OCI-LY7 (cell line): ENCODE measurements at regions not wholly inside any gene's neighbourhood (a gene's known extent, or its start where the extent isn't known, plus 50 kb on each side); places are given as distances from the start of the nearest gene placed in this dataset.
"Not testable (repeated sequence)": the region's sequence is repeated elsewhere in the genome, so short reads cannot be mapped to it uniquely, and the experiment has no call there.

Experiments used
- BruUV-seq: library from RNA; stranded (reverse); fragments of 400-500 nt; replicated peaks from 2 replicates; lab custom pipeline; 2021; lab: Mats Ljungman, UMichigan
- CTCF ChIA-PET: fragments of 300-600 bp; sonication (Branson Sonifier 250); formaldehyde crosslinking; loops from one replicate; lab custom pipeline; 2022; ENCODE audit warnings: antibody characterized with exemption; ENCODE audit not compliant: unreplicated experiment; lab: Charles Lee
- POLR2A ChIA-PET: fragments of 300-600 bp; sonication (Branson Sonifier 250); formaldehyde crosslinking; loops from one replicate; lab custom pipeline; 2022; ENCODE audit warnings: antibody characterized with exemption; lab: Charles Lee
- DNase-seq: peaks from one replicate; pipeline ENCODE4 v3.0.0-alpha.2; 2015; ENCODE audit warnings: low spot score
- H2AFZ ChIP-seq: fragments of 200-600 bp; sonication (generic), shearing (Covaris generic); 2 replicates; pipeline ENCODE4 v1.6.1; 2014; ENCODE audit warnings: mild to moderate bottlenecking, antibody characterized with exemption, low read length, moderate library complexity
- H3K27ac ChIP-seq: fragments of 200-600 bp; sonication (generic); 2 replicates; pipeline ENCODE4 v1.5.1; 2014; ENCODE audit warnings: mixed run types, low read depth, mild to moderate bottlenecking, moderate library complexity, low read length, inconsistent platforms; ENCODE audit not compliant: poor library complexity, severe bottlenecking
- H3K36me3 ChIP-seq: fragments of 200-600 bp; sonication (generic); 2 replicates; pipeline ENCODE4 v1.6.1; 2014; ENCODE audit warnings: mild to moderate bottlenecking, antibody characterized with exemption, low read length, moderate library complexity, mixed read lengths; ENCODE audit not compliant: insufficient read depth
- H3K4me1 ChIP-seq: fragments of 200-600 bp; sonication (generic); 2 replicates; pipeline ENCODE4 v1.5.1; 2014; ENCODE audit warnings: mild to moderate bottlenecking, low read length; ENCODE audit not compliant: insufficient read depth, poor library complexity, severe bottlenecking
- H3K4me2 ChIP-seq: fragments of 200-600 bp; sonication (generic); 2 replicates; pipeline ENCODE4 v1.6.1; 2014; ENCODE audit warnings: mild to moderate bottlenecking, low read length
- H3K4me3 ChIP-seq: fragments of 200-600 bp; sonication (generic); 2 replicates; pipeline ENCODE4 v1.5.1; 2014; ENCODE audit warnings: mild to moderate bottlenecking, low read depth, low read length; ENCODE audit not compliant: poor library complexity, severe bottlenecking
- H3K79me2 ChIP-seq: fragments of 200-600 bp; sonication (generic); 2 replicates; pipeline ENCODE4 v1.6.1; 2016; ENCODE audit warnings: low read depth, mild to moderate bottlenecking, low read length, moderate library complexity, mixed read lengths; ENCODE audit not compliant: insufficient read depth
- H3K9me2 ChIP-seq: fragments of 200-600 bp; sonication (generic); 2 replicates; pipeline ENCODE4 v1.6.1; 2016; ENCODE audit warnings: mild to moderate bottlenecking, low read length, mixed read lengths; ENCODE audit not compliant: insufficient read depth
- H3K9me3 ChIP-seq: fragments of 200-600 bp; sonication (generic); 2 replicates; pipeline ENCODE4 v1.6.1; 2014; ENCODE audit warnings: mild to moderate bottlenecking, mixed run types, low read length, mixed read lengths
- H4K20me1 ChIP-seq: fragments of 200-600 bp; sonication (generic); 2 replicates; pipeline ENCODE4 v1.6.1; 2014; ENCODE audit warnings: mild to moderate bottlenecking, antibody characterized with exemption, low read length, moderate library complexity, mixed read lengths; ENCODE audit not compliant: insufficient read depth
- CTCF ChIP-seq: fragments of 200-600 bp; sonication (generic); conservative IDR thresholded peaks from 2 replicates; pipeline ENCODE4 v1.5.1; 2014; ENCODE audit warnings: mild to moderate bottlenecking, antibody characterized with exemption, low read length, moderate library complexity, mixed read lengths
- intact Hi-C: fragments of 100-400 bp; cut with micrococcal nuclease; formaldehyde crosslinking; loops from one replicate; pipeline ENCODE4 v1.10.0; 2022; ENCODE audit not compliant: unreplicated experiment

DNA sequence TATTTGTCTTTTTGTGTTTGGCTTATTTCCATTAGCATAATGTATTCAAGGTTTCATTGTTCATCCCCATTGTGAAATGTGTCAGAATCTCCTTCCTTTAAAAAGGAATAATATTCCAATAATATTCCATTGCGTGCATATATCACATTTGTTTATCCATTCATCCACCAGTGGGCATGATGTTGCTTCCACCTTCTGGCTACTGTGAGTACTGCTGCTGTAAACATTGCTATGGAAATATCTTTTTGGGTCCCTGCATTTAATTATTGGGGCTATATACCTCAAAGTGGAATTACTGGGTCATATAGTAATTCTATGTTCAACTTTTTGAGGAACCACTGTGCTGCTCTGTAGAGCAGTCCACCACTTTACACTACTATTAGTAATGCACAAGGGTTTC, 123.1 kb downstream of the POTEG start:
- BruUV-seq, H3K36me3 ChIP-seq, H3K9me3 ChIP-seq, H2AFZ ChIP-seq, H3K9me2 ChIP-seq, H3K4me1 ChIP-seq, H3K4me2 ChIP-seq, H3K4me3 ChIP-seq, H3K79me2 ChIP-seq, POLR2A ChIA-PET, DNase-seq, H3K27ac ChIP-seq, CTCF ChIA-PET, H4K20me1 ChIP-seq, intact Hi-C loops: not testable (repeated sequence)
- peak; percentile 51 for TF ChIP-seq CTCF

DNA sequence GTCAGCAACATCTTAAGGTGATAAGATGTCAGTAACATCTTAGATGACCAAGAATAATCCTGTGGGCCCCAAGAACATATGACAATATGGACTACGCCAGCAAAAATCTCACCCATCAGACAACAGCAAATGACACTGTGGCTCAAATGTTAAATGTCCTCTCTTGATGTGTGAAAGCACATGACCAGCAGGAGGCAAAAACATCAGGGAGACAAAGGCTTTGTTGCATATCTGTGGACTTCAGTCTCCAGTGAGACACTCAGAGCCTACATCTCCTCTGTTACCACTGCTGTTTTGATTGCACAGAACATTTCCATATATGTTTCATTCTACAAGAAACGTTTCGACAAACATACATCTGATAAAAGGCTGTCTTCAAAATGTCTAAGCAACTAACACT, 103.5 kb downstream of the POTEG start:
- H3K4me1 ChIP-seq, H3K4me3 ChIP-seq, DNase-seq, H3K27ac ChIP-seq, H3K9me3 ChIP-seq, H4K20me1 ChIP-seq, H3K79me2 ChIP-seq, H2AFZ ChIP-seq, CTCF ChIA-PET, H3K36me3 ChIP-seq, H3K4me2 ChIP-seq, H3K9me2 ChIP-seq, POLR2A ChIA-PET, BruUV-seq, intact Hi-C loops: not testable (repeated sequence)

- H3K9me3 ChIP-seq, H3K36me3 ChIP-seq, H3K4me3 ChIP-seq, POLR2A ChIA-PET, H3K27ac ChIP-seq, H3K79me2 ChIP-seq, H2AFZ ChIP-seq, H4K20me1 ChIP-seq, DNase-seq, H3K4me1 ChIP-seq, CTCF ChIA-PET, H3K4me2 ChIP-seq, intact Hi-C loops, H3K9me2 ChIP-seq: not testable (repeated sequence)
- TSS peak; percentile 51 for BruUV-seq
These were observed 96.7 kb downstream of the POTEG start for GRCh38 chr14:19337232-19338059.

DNA sequence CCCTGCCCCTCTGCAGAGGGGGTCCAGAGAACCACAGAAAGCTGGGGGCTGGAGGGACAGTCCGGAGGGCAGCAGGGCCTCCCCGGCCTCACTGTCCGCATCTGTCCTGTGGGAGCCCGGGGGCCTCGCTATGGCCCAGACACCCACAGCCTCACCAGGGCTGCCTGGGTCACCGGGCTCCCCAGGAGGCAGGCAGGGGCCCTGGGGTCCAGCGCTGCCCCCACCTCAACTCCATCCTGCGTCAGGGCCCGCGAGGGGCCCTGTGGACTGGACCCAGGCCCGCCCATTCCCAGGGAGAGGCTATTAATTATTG, 96.1 kb downstream of the POTEG start:
- H4K20me1 ChIP-seq, H3K4me3 ChIP-seq, H3K27ac ChIP-seq, H3K4me1 ChIP-seq, H3K36me3 ChIP-seq, H3K79me2 ChIP-seq, DNase-seq, CTCF ChIA-PET, H3K9me3 ChIP-seq, H3K9me2 ChIP-seq, H2AFZ ChIP-seq, intact Hi-C loops, POLR2A ChIA-PET, H3K4me2 ChIP-seq, BruUV-seq: not testable (repeated sequence)

- H4K20me1 ChIP-seq, H2AFZ ChIP-seq, POLR2A ChIA-PET, intact Hi-C loops, H3K9me2 ChIP-seq, H3K4me2 ChIP-seq, H3K79me2 ChIP-seq, H3K36me3 ChIP-seq, CTCF ChIA-PET, DNase-seq, BruUV-seq, H3K4me1 ChIP-seq, H3K4me3 ChIP-seq, H3K27ac ChIP-seq, H3K9me3 ChIP-seq: not testable (repeated sequence)
These were observed 93.2 kb downstream of the POTEG start for GRCh38 chr14:19340976-19341375.

DNA sequence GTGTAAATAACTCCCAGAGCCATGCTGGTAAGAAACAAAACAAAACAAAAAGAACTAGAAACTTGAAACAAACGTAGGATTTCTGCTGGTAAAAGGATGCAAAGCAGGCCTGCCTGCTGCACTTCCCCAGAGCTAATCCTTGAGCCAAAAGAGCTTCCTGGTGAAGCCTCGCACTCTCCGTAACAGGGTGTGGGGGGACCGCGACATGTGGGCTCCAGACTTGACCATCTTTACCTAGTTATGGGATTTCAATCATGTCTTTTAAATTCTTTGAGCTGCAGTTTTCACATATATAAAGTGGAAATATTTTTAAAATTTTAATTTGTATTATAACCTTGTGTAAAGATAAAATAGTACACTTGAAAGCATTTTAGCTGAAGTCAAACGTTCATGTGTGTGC, 92.5 kb downstream of the POTEG start:
- H3K4me1 ChIP-seq, DNase-seq, H3K9me3 ChIP-seq, H3K4me3 ChIP-seq, H3K4me2 ChIP-seq, POLR2A ChIA-PET, CTCF ChIA-PET, H3K27ac ChIP-seq, H3K36me3 ChIP-seq, H2AFZ ChIP-seq, H3K79me2 ChIP-seq, H3K9me2 ChIP-seq, intact Hi-C loops, H4K20me1 ChIP-seq, BruUV-seq: not testable (repeated sequence)
